PC-9 (cell line): ENCODE measurements at regions not wholly inside any gene's neighbourhood (a gene's known extent, or its start where the extent isn't known, plus 50 kb on each side); places are given as distances from the start of the nearest gene placed in this dataset.

ENCODE experiments used
- CTCF ChIP-seq: fragments of 200-600 bp; sonication (generic); conservative IDR thresholded peaks from 2 replicates; pipeline ENCODE4 v1.6.1; 2017; ENCODE audit warnings: mixed run types, antibody characterized with exemption, mild to moderate bottlenecking, moderate library complexity
- EZH2 ChIP-seq: fragments of 200-600 bp; sonication (generic); IDR thresholded peaks from 2 replicates; pipeline ENCODE4 v1.8.0; 2017; ENCODE audit warnings: antibody characterized with exemption, low read depth

DNA sequence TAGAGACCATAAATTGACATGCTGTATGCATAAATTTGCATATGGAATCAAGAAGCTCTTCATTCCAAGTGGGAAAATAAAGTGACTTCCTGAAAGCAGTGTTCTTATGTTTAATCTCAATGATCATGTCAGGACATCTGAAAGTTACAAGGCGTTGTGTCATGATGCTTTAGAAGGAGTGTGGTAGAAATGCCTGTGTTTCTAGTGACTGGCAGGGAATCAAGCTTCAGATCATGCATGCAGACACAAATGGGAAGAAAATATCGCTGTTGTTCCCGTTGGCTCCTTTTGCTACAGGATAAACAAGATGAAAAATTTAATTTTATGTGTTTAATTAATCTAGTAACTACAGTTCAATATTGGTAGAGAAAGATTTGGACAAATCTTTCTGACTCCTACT is 298.1 kb upstream of the SYT1 start:
- no peak for TF ChIP-seq CTCF
- no peak for TF ChIP-seq EZH2
